ENCODE measurements at regions not wholly inside any gene's neighbourhood (a gene's known extent, or its start where the extent isn't known, plus 50 kb on each side); places are given as distances from the start of the nearest gene placed in this dataset.

- DNase-seq (no peak), ATAC-seq (no peak)
- Histone ChIP-seq H3K9me3 (no peaks in the 10 kb centered on the region), H3K36me3 (no peaks in the 10 kb centered on the region), H3K4me1 (peaks cover 0 to 2% (median 0%) of the 10 kb centered on the region in 12 donors), H3K27ac (no peak overlapping the region), H3K4me3 (no peak overlapping the region), H3K27me3 (peaks cover 0 to 19% (median 0%) of the 10 kb centered on the region in 9 donors)
- TF ChIP-seq CTCF (IDR thresholded peaks at IDR 0.05) = no peak
- TF ChIP-seq POLR2A (IDR thresholded peaks at IDR 0.05) = no peak
- 44 to 52% (median 52%) methylated on average over 1 of the region's 1 CpG for WGBS, 4 donors
- intact Hi-C loops (cut with DNase I) = no loop called here
Observed at GRCh38 chrX:125198546-125198945, 121.1 kb upstream of the TEX13C start.

GRCh38 chrX:125202591-125203248 lies 117.0 kb upstream of the TEX13C start:
- ATAC-seq (no peak), DNase-seq (peak in 1 of 5 donors; percentile 33)
- 1 to 33% (median 15%) methylated on average over 33 of the region's 33 CpGs for WGBS, 4 donors
- Histone ChIP-seq H3K4me1 (peaks cover 0 to 16% (median 0%) of the 10 kb centered on the region in 12 donors), H3K4me3 (peak overlapping the region in 10 of 12 donors; percentile 11 to 56 (median 46)), H3K27ac (no peak overlapping the region), H3K27me3 (peaks cover 0 to 49% (median 6%) of the 10 kb centered on the region in 9 donors), H3K9me3 (no peaks in the 10 kb centered on the region), H3K36me3 (no peaks in the 10 kb centered on the region)
- TF ChIP-seq POLR2A (IDR thresholded peaks at IDR 0.05) = no peak
- no peak for TF ChIP-seq CTCF (IDR thresholded peaks at IDR 0.05)
- intact Hi-C loops (cut with DNase I) = no loop called here

GRCh38 chrX:125203365-125203736 lies 116.3 kb upstream of the TEX13C start:
- ATAC-seq (no peak), DNase-seq (peak in 2 of 5 donors; percentile 17 to 51)
- intact Hi-C loops (cut with DNase I) = no loop called here
- TF ChIP-seq CTCF (IDR thresholded peaks at IDR 0.05) (no peak), POLR2A (IDR thresholded peaks at IDR 0.05) (no peak)
- H3K9me3 ChIP-seq = no peaks in the 10 kb centered on the region
- WGBS, 4 donors = 1 to 18% (median 10%) methylated on average over 8 to 25 of the region's 25 CpGs
- H3K27ac ChIP-seq = peak overlapping the region in 2 of 12 donors; percentile 25 to 64
- H3K4me1 ChIP-seq = peaks cover 0 to 16% (median 0%) of the 10 kb centered on the region in 12 donors
- peaks cover 0 to 49% (median 6%) of the 10 kb centered on the region in 9 donors for H3K27me3 ChIP-seq
- no peaks in the 10 kb centered on the region for H3K36me3 ChIP-seq
- H3K4me3 ChIP-seq = peak overlapping the region in 10 of 12 donors; percentile 25 to 56 (median 46)

- H3K4me3 ChIP-seq = peak overlapping the region in 10 of 12 donors; percentile 25 to 56 (median 46)
- ATAC-seq (peak; percentile 44 to 68 (median 65)), DNase-seq (peak in 4 of 5 donors; percentile 12 to 57 (median 27))
- TF ChIP-seq CTCF (IDR thresholded peaks at IDR 0.05) (no peak), POLR2A (IDR thresholded peaks at IDR 0.05) (no peak)
- intact Hi-C loops (cut with DNase I) = no loop called here
- no peaks in the 10 kb centered on the region for H3K9me3 ChIP-seq
- H3K27me3 ChIP-seq = peaks cover 0 to 49% (median 6%) of the 10 kb centered on the region in 9 donors
- H3K4me1 ChIP-seq = peaks cover 0 to 16% (median 0%) of the 10 kb centered on the region in 12 donors
- H3K27ac ChIP-seq = peak overlapping the region in 2 of 12 donors; percentile 49 to 64
- WGBS, 4 donors = 1 to 44% (median 18%) methylated on average over 43 to 63 of the region's 63 CpGs
- H3K36me3 ChIP-seq = no peaks in the 10 kb centered on the region
Observed at GRCh38 chrX:125203737-125204578, 115.7 kb upstream of the TEX13C start.

Data from heart left ventricle (tissue), 16 donors.